Medulla oblongata (tissue), 1 donor: ENCODE measurements at regions not wholly inside any gene's neighbourhood (a gene's known extent, or its start where the extent isn't known, plus 50 kb on each side); places are given as distances from the start of the nearest gene placed in this dataset.

Source experiments
- DNase-seq: peaks from one replicate; pipeline ENCODE4 v3.0.0-alpha.2; 2015; ENCODE audit errors: extremely low spot score

GRCh38 chr22:47460861-47461260, 698.4 kb downstream of the TBC1D22A start:
- no peak for DNase-seq

- DNase-seq = no peak
Measured at GRCh38 chr22:47460176-47460575, 697.7 kb downstream of the TBC1D22A start.

GRCh38 chr22:47458348-47458747, 695.9 kb downstream of the TBC1D22A start:
- DNase-seq = no peak

GRCh38 chr22:47457509-47458300, 695.3 kb downstream of the TBC1D22A start:
- DNase-seq = no peak

GRCh38 chr22:47457021-47457420, 694.6 kb downstream of the TBC1D22A start:
- no peak for DNase-seq

GRCh38 chr22:47456031-47456430, 693.6 kb downstream of the TBC1D22A start:
- no peak for DNase-seq

GRCh38 chr22:47453049-47453448, 690.6 kb downstream of the TBC1D22A start:
- no peak for DNase-seq

- no peak for DNase-seq
Measured at GRCh38 chr22:47452184-47452583, 689.7 kb downstream of the TBC1D22A start.

- DNase-seq = no peak
Measured at GRCh38 chr22:47450876-47451475, 688.5 kb downstream of the TBC1D22A start.

GRCh38 chr22:47449508-47450270, 687.2 kb downstream of the TBC1D22A start:
- no peak for DNase-seq

- DNase-seq = no peak
Measured at GRCh38 chr22:47448231-47449223, 686.1 kb downstream of the TBC1D22A start.

GRCh38 chr22:47446821-47447810, 684.7 kb downstream of the TBC1D22A start:
- no peak for DNase-seq

GRCh38 chr22:47446331-47446730, 683.9 kb downstream of the TBC1D22A start:
- no peak for DNase-seq

- no peak for DNase-seq
Measured at GRCh38 chr22:47445716-47446290, 683.4 kb downstream of the TBC1D22A start.

- DNase-seq = no peak
Measured at GRCh38 chr22:47445212-47445611, 682.8 kb downstream of the TBC1D22A start.

- no peak for DNase-seq
Measured at GRCh38 chr22:47444746-47445065, 682.3 kb downstream of the TBC1D22A start.

GRCh38 chr22:47443836-47444745, 681.6 kb downstream of the TBC1D22A start:
- DNase-seq = no peak

- DNase-seq = no peak
Measured at GRCh38 chr22:47442821-47443220, 680.4 kb downstream of the TBC1D22A start.
